ENCODE measurements at regions not wholly inside any gene's neighbourhood (a gene's known extent, or its start where the extent isn't known, plus 50 kb on each side); places are given as distances from the start of the nearest gene placed in this dataset.

DNA sequence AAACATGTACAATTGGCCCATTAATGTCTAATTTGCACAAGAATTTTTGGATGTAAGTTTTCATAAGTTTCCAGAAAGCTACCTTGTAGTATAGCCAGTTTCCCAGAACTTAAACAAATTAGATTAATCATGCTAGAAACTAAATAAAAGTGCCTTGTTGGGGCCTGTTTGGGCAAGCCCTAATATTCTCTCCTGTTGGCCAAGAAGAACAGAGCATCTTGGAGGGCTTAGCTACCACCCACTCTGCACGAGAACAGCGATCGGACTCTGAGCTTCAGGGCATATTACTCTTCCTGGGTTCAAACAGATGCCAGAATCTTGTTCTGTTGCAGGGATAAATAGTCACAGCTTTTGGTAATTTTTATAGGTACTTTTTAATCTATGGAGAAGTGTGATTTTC is 88.2 kb downstream of the GAS1 start:
- DNase-seq, result no peak
- Histone ChIP-seq H3K36me3 (ENCODE audit: low read depth, missing control alignments) (no peaks in the 10 kb centered on the region), H3K27me3 (no peaks in the 10 kb centered on the region), H3K4me1 (no peaks in the 10 kb centered on the region), H3K9me3 (no peaks in the 10 kb centered on the region), H3K4me3 (no peak overlapping the region), H3K27ac (no peak overlapping the region)
- WGBS, 2 donors, result 93 to 95% methylated on average over 3 of the region's 3 CpGs
- TF ChIP-seq, protein P1, sequence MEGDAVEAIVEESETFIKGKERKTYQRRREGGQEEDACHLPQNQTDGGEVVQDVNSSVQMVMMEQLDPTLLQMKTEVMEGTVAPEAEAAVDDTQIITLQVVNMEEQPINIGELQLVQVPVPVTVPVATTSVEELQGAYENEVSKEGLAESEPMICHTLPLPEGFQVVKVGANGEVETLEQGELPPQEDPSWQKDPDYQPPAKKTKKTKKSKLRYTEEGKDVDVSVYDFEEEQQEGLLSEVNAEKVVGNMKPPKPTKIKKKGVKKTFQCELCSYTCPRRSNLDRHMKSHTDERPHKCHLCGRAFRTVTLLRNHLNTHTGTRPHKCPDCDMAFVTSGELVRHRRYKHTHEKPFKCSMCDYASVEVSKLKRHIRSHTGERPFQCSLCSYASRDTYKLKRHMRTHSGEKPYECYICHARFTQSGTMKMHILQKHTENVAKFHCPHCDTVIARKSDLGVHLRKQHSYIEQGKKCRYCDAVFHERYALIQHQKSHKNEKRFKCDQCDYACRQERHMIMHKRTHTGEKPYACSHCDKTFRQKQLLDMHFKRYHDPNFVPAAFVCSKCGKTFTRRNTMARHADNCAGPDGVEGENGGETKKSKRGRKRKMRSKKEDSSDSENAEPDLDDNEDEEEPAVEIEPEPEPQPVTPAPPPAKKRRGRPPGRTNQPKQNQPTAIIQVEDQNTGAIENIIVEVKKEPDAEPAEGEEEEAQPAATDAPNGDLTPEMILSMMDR (IDR thresholded peaks at IDR 0.05), result no peak
- TF ChIP-seq POLR2A (IDR thresholded peaks at IDR 0.05), result no peak
- intact Hi-C loops (cut with DNase I; ENCODE audit: low total_unique reads), result no loop called here

- intact Hi-C loops (cut with DNase I; ENCODE audit: low total_unique reads), result no loop called here
- Histone ChIP-seq H3K9me3 (no peaks in the 10 kb centered on the region), H3K27ac (no peak overlapping the region), H3K36me3 (ENCODE audit: low read depth, missing control alignments) (no peaks in the 10 kb centered on the region), H3K4me3 (no peak overlapping the region), H3K27me3 (no peaks in the 10 kb centered on the region), H3K4me1 (no peaks in the 10 kb centered on the region)
- 69 to 79% methylated on average over 1 of the region's 1 CpG for WGBS, 2 donors
- TF ChIP-seq POLR2A (IDR thresholded peaks at IDR 0.05), result no peak
- TF ChIP-seq, protein P1 (IDR thresholded peaks at IDR 0.05), result no peak
- DNase-seq, result no peak
Measured at GRCh38 chr9:86858009-86858408, 89.3 kb downstream of the GAS1 start.

GRCh38 chr9:86856259-86856658 is 91.0 kb downstream of the GAS1 start:
- no peak overlapping the region for H3K27ac ChIP-seq
- no peaks in the 10 kb centered on the region for H3K4me1 ChIP-seq
- no peaks in the 10 kb centered on the region for H3K27me3 ChIP-seq
- WGBS, 2 donors, result 87 to 95% methylated on average over 3 of the region's 3 CpGs
- no peak for DNase-seq
- TF ChIP-seq POLR2A (IDR thresholded peaks at IDR 0.05), result no peak
- TF ChIP-seq, protein P1 (IDR thresholded peaks at IDR 0.05), result no peak
- no peak overlapping the region for H3K4me3 ChIP-seq
- intact Hi-C loops (cut with DNase I; ENCODE audit: low total_unique reads), result no loop called here
- H3K9me3 ChIP-seq, result no peaks in the 10 kb centered on the region
- no peaks in the 10 kb centered on the region for H3K36me3 ChIP-seq (ENCODE audit: low read depth, missing control alignments)

DNA sequence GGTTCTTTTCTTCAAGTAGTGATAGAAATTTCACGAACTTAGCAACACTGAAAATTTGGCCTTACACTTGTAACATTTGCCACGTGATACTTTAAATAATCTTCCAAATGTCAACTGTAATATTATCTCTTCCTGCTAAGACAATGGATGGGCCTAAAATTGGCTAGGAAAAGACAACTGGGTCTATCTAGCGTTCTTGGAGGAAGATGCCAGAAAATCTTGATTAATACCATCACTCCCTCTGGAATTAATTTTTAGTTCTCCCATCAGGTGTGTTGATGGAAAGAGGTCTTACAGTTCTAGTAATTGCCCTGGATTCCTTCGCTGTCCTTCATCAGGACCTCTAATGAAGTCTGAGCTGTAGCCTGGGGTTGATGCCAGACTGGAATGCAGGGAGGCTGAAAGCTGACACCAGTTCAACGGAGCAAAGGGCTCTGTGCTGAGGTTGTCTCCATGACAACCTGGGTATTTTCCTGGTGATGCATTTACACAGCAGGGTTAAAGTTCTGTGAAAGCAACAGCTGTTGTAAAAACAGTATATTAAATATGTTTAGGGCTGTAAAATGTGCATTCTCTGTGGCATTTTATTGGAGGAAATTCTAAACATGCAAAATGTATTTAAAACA is 92.3 kb downstream of the GAS1 start:
- no peaks in the 10 kb centered on the region for H3K9me3 ChIP-seq
- DNase-seq, result peak; percentile 22
- H3K27ac ChIP-seq, result no peak overlapping the region
- 21 to 27% methylated on average over 5 of the region's 5 CpGs for WGBS, 2 donors
- TF ChIP-seq, protein P1 (IDR thresholded peaks at IDR 0.05), result no peak
- TF ChIP-seq POLR2A (IDR thresholded peaks at IDR 0.05), result no peak
- H3K27me3 ChIP-seq, result no peaks in the 10 kb centered on the region
- H3K4me1 ChIP-seq, result no peaks in the 10 kb centered on the region
- no peaks in the 10 kb centered on the region for H3K36me3 ChIP-seq (ENCODE audit: low read depth, missing control alignments)
- intact Hi-C loops (cut with DNase I; ENCODE audit: low total_unique reads), result no loop called here
- H3K4me3 ChIP-seq, result no peak overlapping the region

DNA sequence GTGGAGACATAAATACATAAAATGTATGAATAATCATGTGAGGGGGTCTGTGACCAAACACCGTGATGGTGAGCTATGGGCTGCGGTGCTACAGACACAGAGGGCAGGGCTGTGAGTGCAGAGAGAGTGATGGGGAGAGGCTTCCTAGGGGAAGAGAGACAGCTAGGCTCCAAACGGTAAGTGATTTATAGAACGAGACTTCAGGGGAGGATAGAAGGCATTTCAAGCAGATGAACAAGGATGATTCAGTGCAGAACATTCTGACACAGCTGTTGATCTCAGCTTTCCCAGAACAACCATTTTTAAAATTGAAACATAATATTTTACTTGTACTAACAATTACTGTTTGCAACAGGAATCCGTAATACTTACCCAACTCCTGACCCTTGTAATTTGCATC is 100.7 kb downstream of the GAS1 start:
- no peaks in the 10 kb centered on the region for H3K9me3 ChIP-seq
- H3K4me3 ChIP-seq, result no peak overlapping the region
- 57 to 72% methylated on average over 5 of the region's 5 CpGs for WGBS, 2 donors
- TF ChIP-seq POLR2A (IDR thresholded peaks at IDR 0.05), result no peak
- TF ChIP-seq, protein P1 (IDR thresholded peaks at IDR 0.05), result no peak
- no peaks in the 10 kb centered on the region for H3K36me3 ChIP-seq (ENCODE audit: low read depth, missing control alignments)
- DNase-seq, result no peak
- H3K4me1 ChIP-seq, result no peaks in the 10 kb centered on the region
- intact Hi-C loops (cut with DNase I; ENCODE audit: low total_unique reads), result no loop called here
- no peak overlapping the region for H3K27ac ChIP-seq
- no peaks in the 10 kb centered on the region for H3K27me3 ChIP-seq
